Activated T-helper 1 cell treated with anti-CD3 and anti-CD28 coated beads, Interleukin-12 subunit alpha, Interleukin-12 subunit beta, Interleukin-2, Interleukin-4 antibody, amounts not matched to agents 30 ng/mL and 10 ng/mL and 1 ng/mL, durations not matched to agents 14 hours and 24 hours and 36 hours (primary cell): ENCODE measurements at regions not wholly inside any gene's neighbourhood (a gene's known extent, or its start where the extent isn't known, plus 50 kb on each side); places are given as distances from the start of the nearest gene placed in this dataset.
"Not testable (repeated sequence)": the region's sequence is repeated elsewhere in the genome, so short reads cannot be mapped to it uniquely, and the experiment has no call there.

ENCODE experiments used
- DNase-seq: peaks from one replicate; pipeline ENCODE4 v3.0.0; 2021; ENCODE audit warnings: low spot score
- H3K27ac Mint-ChIP-seq: one replicate; pipeline ENCODE4 v1.8.0; 2021; ENCODE audit warnings: mild to moderate bottlenecking, mixed read lengths
- H3K27me3 Mint-ChIP-seq: one replicate; pipeline ENCODE4 v1.8.0; 2022; ENCODE audit warnings: mild to moderate bottlenecking, moderate library complexity, mixed read lengths; ENCODE audit not compliant: insufficient read depth
- H3K36me3 Mint-ChIP-seq: one replicate; pipeline ENCODE4 v1.8.0; 2021; ENCODE audit warnings: low read depth, mixed read lengths
- H3K4me1 Mint-ChIP-seq: one replicate; pipeline ENCODE4 v1.8.0; 2021; ENCODE audit warnings: low read depth, mixed read lengths
- H3K4me3 Mint-ChIP-seq: one replicate; pipeline ENCODE4 v1.8.0; 2021; ENCODE audit warnings: mild to moderate bottlenecking, moderate library complexity, mixed read lengths
- H3K9me3 Mint-ChIP-seq: one replicate; pipeline ENCODE4 v1.8.0; 2021; ENCODE audit warnings: mixed read lengths
- intact Hi-C: fragments of 100-400 bp; cut with micrococcal nuclease; formaldehyde crosslinking; loops from one replicate; pipeline ENCODE4 v1.15.1; 2024

DNA sequence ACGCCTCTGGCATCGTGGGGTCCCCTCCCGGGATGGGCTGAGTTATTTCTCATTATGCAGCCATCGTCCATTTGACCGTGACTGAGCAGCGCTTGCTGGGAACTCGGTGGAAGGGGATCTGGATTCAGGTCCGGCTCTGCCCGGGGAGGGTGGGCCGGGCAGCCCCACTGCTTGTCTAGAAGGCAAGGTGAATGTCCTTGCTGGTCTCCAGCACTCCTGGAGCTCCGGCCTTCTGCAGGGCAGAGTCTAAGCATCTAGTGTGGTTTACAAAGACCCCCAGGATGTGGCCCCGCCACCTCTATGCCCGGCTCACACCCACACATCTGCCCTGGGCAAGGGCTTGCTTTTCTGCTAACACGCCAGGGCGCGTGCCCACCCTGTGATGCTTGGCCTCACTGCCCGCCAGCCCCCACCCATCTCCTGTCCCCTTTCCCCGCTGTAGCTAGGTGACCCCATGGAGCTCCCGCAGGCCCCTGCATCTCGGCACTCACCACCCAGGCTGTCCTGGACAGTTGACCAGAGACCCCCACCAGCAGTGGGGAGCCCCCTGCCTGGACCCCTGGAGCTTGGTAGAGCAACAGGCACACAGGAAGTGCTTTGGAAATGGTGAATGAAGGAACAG, 151.0 kb upstream of the CHST15 start:
- Mint-ChIP-seq H3K36me3 (no peaks in the 10 kb centered on the region), H3K4me1 (no peaks in the 10 kb centered on the region), H3K9me3 (no peaks in the 10 kb centered on the region), H3K27me3 (no peaks in the 10 kb centered on the region), H3K4me3 (no peak overlapping the region), H3K27ac (no peak overlapping the region)
- DNase-seq: no peak
- intact Hi-C loops: no loop called here

DNA sequence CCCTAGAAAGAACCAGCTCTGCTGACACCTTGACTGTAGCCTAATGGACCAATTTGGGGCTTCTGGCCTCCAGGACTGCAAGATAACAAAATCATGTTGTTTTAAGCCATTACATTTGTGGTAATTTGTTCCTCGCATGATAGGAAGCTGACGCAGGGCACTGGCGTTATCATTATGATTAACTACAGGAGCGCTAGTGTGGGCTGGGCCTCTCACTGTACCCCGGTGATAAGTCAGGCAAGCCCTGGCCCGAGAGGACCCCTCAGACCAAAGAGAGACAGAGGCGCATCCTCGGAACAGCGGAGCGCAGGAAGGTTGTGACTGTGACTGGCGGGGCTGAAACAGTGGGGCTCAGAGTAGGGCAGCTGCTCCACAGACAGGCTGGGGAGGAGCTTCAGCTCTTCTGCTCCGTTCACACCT, 150.3 kb upstream of the CHST15 start:
- Mint-ChIP-seq H3K36me3 (no peaks in the 10 kb centered on the region), H3K4me1 (no peaks in the 10 kb centered on the region), H3K27ac (no peak overlapping the region), H3K4me3 (no peak overlapping the region), H3K27me3 (no peaks in the 10 kb centered on the region), H3K9me3 (no peaks in the 10 kb centered on the region)
- intact Hi-C loops: no loop called here
- no peak for DNase-seq

DNA sequence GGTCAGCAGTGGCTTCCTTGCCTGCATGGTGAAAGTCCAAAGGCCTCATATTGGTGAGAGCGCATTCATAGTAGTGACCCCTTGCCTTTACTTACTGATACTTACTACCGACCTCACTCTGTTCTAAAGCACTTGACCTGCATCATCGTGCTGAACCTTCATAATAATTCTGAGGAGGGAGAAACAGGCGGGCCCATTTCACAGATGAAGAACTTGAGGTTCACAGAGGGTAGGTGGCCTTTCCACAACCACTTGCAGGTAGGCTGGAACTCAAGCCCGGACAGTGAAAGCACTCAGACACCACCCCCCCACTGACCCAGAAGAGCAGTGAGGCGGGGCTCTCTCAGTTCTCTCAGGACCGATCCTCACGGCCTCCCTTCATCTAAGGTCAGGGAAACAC, 149.4 kb upstream of the CHST15 start:
- Mint-ChIP-seq H3K4me3 (no peak overlapping the region), H3K36me3 (no peaks in the 10 kb centered on the region), H3K4me1 (no peaks in the 10 kb centered on the region)

DNA sequence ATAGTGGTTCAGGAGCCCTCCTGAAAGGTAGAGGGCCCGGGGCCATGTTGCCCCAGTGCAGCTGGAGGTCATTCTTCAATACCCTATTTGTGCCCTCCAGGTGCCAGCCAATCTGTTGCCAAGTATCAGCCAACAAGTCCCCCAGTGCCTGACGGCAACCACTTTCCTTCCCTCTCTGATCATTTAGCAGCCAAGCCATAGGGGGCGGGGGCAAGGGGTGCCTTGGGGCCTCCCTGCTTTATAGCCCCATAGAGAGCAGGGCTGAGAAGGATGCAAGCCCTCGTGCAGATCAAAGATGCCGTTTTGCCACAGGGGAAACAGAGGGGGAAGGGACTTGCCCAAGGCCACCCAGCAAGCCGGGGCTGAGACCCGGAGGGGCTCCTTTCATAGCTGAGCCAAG, 149.0 kb upstream of the CHST15 start:
- intact Hi-C loops: no loop called here
- no peaks in the 10 kb centered on the region for H3K27me3 Mint-ChIP-seq
- no peak for DNase-seq
- no peaks in the 10 kb centered on the region for H3K9me3 Mint-ChIP-seq
- H3K4me3 Mint-ChIP-seq: no peak overlapping the region
- H3K36me3 Mint-ChIP-seq: no peaks in the 10 kb centered on the region
- H3K27ac Mint-ChIP-seq: no peak overlapping the region
- no peaks in the 10 kb centered on the region for H3K4me1 Mint-ChIP-seq

More for the DNA sequence above, 149.4 kb upstream of the CHST15 start:
- H3K27me3 Mint-ChIP-seq: no peaks in the 10 kb centered on the region
- intact Hi-C loops: no loop called here
- H3K9me3 Mint-ChIP-seq: no peaks in the 10 kb centered on the region
- no peak for DNase-seq
- no peak overlapping the region for H3K27ac Mint-ChIP-seq

DNA sequence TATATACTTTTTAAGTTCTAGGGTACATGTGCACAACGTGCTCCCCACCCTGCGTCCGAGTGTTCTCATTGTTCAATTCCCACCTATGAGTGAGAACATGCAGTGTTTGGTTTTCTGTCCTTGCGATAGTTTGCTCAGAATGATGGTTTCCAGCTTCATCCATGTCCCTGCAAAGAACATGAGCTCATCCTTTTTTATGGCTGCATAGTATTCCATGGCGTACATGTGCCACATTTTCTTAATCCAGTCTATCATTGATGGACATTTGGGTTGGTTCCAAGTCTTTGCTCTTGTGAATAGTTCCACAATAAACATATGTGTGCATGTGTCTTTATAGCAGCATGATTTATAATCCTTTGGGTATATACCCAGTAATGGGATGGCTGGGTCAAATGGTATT, 148.1 kb upstream of the CHST15 start:
- H3K36me3 Mint-ChIP-seq, H3K27ac Mint-ChIP-seq, H3K4me3 Mint-ChIP-seq, intact Hi-C loops, DNase-seq, H3K27me3 Mint-ChIP-seq, H3K4me1 Mint-ChIP-seq, H3K9me3 Mint-ChIP-seq: not testable (repeated sequence)

DNA sequence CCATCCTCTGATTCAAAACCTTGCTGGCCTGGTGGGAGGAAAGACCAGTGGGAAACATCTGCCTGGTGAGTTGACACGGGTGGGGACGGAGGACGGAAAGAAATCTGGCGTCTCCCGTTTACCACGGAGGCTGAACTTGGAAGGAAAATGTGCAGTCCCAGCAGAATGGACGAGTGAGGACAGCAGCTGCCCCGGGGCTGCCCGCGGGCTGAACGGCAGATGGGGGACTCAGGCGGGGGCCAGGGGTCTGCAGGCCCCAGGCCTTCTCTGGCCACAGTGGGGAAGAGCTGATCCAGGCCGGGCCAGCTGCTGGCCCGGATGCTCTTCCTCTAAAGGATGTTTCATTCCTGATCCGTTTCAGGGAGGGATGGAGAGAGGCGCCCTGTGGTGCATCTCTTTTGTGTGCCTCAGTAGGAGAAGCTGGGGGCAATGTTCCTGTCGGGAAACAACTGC, 147.5 kb upstream of the CHST15 start:
- no peak for DNase-seq
- Mint-ChIP-seq H3K27ac (no peak overlapping the region), H3K4me1 (no peaks in the 10 kb centered on the region), H3K4me3 (no peak overlapping the region), H3K27me3 (no peaks in the 10 kb centered on the region), H3K36me3 (no peaks in the 10 kb centered on the region), H3K9me3 (no peaks in the 10 kb centered on the region)
- intact Hi-C loops: no loop called here

DNA sequence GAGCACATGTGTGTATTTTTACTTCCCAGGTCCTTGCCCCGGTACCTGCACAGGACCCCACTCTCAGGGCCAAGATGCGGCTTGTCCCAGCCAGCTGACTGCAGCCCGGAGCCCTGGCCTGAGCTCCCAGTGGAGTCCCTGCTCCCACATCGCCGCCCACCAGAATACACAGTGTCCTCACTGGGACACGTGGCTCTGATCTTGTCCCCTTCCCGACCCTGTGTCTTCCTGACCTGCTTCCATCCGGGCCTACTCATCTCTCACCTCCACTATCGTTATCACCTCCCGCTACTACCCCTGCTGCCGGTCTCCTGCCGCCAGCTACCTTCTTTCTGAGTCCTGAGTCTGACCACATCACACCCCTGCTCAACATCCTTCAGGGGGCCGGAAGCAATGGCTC, 146.3 kb upstream of the CHST15 start:
- Mint-ChIP-seq H3K4me1 (no peaks in the 10 kb centered on the region), H3K9me3 (no peaks in the 10 kb centered on the region), H3K27me3 (no peaks in the 10 kb centered on the region), H3K36me3 (no peaks in the 10 kb centered on the region), H3K4me3 (no peak overlapping the region), H3K27ac (no peak overlapping the region)
- intact Hi-C loops: loop anchor here (10.0 kb wide), 1 partner anchor 455 kb away; no protein-coding TSS in a partner anchor
- no peak for DNase-seq

DNA sequence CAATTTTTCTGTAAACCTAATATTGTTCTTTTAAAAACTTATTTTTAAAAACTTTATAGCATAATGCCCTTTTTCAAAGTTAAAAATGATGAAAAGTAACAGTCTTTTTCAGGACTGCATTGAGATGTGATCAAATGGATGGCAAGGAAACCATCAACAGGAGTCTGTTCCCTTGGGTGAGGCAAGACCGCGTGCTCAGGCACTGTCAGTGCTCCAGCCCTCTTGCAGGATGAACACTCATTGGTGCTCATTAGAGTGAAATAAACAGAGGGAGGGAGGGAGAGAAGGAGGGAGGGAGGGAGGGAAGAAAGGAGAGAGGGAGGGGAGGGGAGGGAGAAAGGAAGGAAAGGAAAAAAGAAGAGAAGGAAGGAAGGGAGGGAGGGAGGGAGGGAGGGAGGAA, 145.7 kb upstream of the CHST15 start:
- Mint-ChIP-seq H3K27ac (no peak overlapping the region), H3K9me3 (no peaks in the 10 kb centered on the region), H3K4me1 (no peaks in the 10 kb centered on the region), H3K4me3 (no peak overlapping the region), H3K36me3 (no peaks in the 10 kb centered on the region), H3K27me3 (no peaks in the 10 kb centered on the region)
- no peak for DNase-seq
- intact Hi-C loops: loop anchor here (10.0 kb wide), 1 partner anchor 456 kb away; no protein-coding TSS in a partner anchor

DNA sequence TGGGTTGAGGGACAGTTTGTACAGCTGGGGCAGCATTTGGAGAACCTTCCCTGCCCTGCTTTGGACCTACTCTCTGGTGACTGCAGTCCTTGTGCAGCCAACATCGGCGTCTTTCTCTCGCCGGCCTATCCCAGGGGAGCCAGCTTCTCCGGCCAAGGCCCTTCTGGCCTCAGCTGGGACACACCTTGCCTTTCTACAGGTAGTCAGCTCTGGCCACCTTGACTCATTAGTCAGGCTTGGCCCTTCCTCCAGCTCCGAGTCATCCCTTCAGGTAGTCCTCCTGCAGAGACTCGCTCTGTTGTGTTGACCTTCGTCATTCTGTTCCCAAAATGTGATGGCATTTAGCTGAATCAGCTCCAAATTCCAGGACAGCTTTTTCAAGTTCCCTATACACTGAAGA, 145.0 kb upstream of the CHST15 start:
- H3K4me1 Mint-ChIP-seq: no peaks in the 10 kb centered on the region
- no peaks in the 10 kb centered on the region for H3K36me3 Mint-ChIP-seq
- intact Hi-C loops: loop anchor here (10.0 kb wide), 1 partner anchor 456 kb away; no protein-coding TSS in a partner anchor

DNA sequence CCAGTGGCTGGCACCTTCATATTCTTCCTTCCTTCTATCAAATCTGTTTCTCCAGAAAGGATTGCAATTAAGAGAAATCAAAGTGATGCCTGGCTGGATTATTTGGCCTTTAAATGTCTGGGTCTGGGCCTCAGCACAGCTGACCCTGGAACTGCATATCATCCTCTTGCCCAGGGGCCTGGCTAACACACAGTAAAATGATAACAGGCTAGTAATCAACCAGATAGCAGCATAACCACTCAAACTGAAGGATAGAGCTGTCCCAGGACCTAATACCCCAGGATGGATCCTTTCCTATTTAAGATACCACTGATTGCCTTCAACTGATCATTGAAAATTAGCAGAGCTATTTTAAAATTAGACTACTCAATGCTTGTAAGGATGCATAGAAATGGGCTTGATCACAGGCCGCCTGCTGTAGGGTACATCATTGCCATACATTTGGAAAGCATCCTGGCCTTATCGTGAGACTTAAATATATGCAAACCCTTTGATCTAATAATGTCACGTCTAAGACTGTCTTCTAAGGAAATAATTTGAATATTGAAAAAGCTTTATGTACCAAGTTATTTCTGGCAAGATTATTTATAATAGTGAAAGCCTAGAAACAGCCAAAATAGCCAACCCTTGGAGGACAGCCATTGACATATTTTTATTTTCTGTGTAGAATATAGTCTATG, 144.0 kb upstream of the CHST15 start:
- intact Hi-C loops: loop anchor here (10.0 kb wide), 1 partner anchor 457 kb away; no protein-coding TSS in a partner anchor
- Mint-ChIP-seq H3K4me1 (no peaks in the 10 kb centered on the region), H3K9me3 (no peaks in the 10 kb centered on the region), H3K27ac (no peak overlapping the region), H3K4me3 (no peak overlapping the region), H3K27me3 (no peaks in the 10 kb centered on the region), H3K36me3 (no peaks in the 10 kb centered on the region)
- no peak for DNase-seq

More for the DNA sequence above, 145.0 kb upstream of the CHST15 start:
- no peak overlapping the region for H3K27ac Mint-ChIP-seq
- DNase-seq: no peak
- no peak overlapping the region for H3K4me3 Mint-ChIP-seq
- no peaks in the 10 kb centered on the region for H3K9me3 Mint-ChIP-seq
- H3K27me3 Mint-ChIP-seq: no peaks in the 10 kb centered on the region

DNA sequence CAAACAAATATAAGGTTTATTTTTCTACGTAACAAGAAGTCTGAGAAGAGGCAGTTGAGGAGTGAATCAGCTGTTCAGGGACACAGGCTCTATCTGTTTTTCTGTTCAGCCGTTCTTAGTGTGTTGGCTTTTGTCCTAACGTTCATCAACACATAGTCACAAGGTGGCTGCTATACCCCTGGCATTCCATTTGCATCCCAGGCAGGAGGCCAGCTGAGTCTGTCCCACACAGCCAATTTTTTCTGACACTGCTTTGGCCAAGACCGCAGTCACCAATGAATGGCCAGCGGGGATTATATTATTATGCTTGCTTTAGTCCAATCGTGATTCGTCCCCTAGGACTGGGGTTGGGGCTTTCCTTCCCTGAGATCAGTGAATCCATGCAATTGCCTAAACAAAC, 143.4 kb upstream of the CHST15 start:
- H3K27me3 Mint-ChIP-seq: no peaks in the 10 kb centered on the region
- no peak overlapping the region for H3K4me3 Mint-ChIP-seq
- DNase-seq: no peak
- H3K27ac Mint-ChIP-seq: no peak overlapping the region
- H3K9me3 Mint-ChIP-seq: no peaks in the 10 kb centered on the region
- intact Hi-C loops: loop anchor here (10.0 kb wide), 1 partner anchor 458 kb away; no protein-coding TSS in a partner anchor
- H3K4me1 Mint-ChIP-seq: no peaks in the 10 kb centered on the region
- H3K36me3 Mint-ChIP-seq: no peaks in the 10 kb centered on the region

DNA sequence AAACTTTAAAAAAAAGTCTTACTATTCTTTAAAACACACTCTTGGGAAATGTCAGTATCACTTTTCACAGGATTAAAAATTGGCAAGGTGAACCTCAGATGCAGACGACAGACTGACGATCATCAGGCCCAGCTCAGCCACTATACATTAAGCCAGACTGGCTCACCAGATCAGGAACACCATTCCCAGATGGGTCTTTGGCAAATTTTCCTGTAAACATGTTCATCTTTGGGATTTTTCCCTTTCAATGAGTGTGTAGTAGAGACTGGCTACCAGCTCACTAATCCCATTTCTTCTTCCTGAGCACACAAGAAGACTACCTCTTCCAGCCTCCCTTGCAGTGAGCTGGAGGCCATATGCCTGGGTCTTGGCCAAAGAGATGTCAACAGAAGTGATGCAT, 142.7 kb upstream of the CHST15 start:
- no peak overlapping the region for H3K4me3 Mint-ChIP-seq
- H3K36me3 Mint-ChIP-seq: no peaks in the 10 kb centered on the region
- no peak overlapping the region for H3K27ac Mint-ChIP-seq
- no peaks in the 10 kb centered on the region for H3K4me1 Mint-ChIP-seq
- H3K27me3 Mint-ChIP-seq: no peaks in the 10 kb centered on the region
- intact Hi-C loops: loop anchor here (10.0 kb wide), 1 partner anchor 459 kb away; no protein-coding TSS in a partner anchor
- H3K9me3 Mint-ChIP-seq: no peaks in the 10 kb centered on the region
- DNase-seq: no peak

DNA sequence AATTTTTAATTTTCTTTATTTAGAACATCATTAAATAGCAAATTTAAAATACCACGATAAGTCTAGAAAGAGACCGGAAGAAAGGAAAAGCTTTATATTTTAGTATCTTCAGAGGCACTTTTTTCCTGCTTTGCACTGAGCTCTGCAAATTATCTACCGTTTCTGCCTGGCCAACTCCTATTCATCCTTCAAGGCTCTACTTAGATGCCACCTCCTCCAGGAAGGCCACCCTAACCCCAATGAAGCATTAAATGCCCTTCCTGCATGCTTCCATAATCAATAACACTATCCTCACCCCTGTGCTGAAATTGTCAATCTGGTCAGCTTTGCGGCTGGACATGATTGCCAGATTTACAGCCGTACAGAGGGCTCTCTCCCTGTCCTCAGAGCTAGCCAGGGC, 141.8 kb upstream of the CHST15 start:
- Mint-ChIP-seq H3K27ac (no peak overlapping the region), H3K27me3 (no peaks in the 10 kb centered on the region), H3K4me1 (no peaks in the 10 kb centered on the region), H3K36me3 (no peaks in the 10 kb centered on the region), H3K4me3 (no peak overlapping the region), H3K9me3 (peaks cover 1% of the 10 kb centered on the region)
- DNase-seq: no peak
- intact Hi-C loops: loop anchor here (10.0 kb wide), 1 partner anchor 460 kb away; no protein-coding TSS in a partner anchor
